Hematopoietic multipotent progenitor cell treated with erythropoietin and hydrocortisone succinate and interleukin-3 and kit ligand, for 17 days (in vitro differentiated cells): ENCODE measurements at regions not wholly inside any gene's neighbourhood (a gene's known extent, or its start where the extent isn't known, plus 50 kb on each side); places are given as distances from the start of the nearest gene placed in this dataset.

Experiments used
- DNase-seq: peaks from one replicate; pipeline ENCODE4 v3.0.0-alpha.2; 2015; ENCODE audit warnings: low spot score

GRCh38 chr13:44098559-44098958 lies 218.9 kb downstream of the LACC1 start:
- DNase-seq = no peak

- no peak for DNase-seq
Measured at GRCh38 chr13:44101347-44102083, 221.8 kb downstream of the LACC1 start.

GRCh38 chr13:44103429-44104196 lies 223.9 kb downstream of the LACC1 start:
- DNase-seq = no peak

- no peak for DNase-seq
Measured at GRCh38 chr13:44104197-44104490, 224.4 kb downstream of the LACC1 start.

- no peak for DNase-seq
Measured at GRCh38 chr13:44104969-44105368, 225.3 kb downstream of the LACC1 start.

- no peak for DNase-seq
Measured at GRCh38 chr13:44106266-44107152, 226.8 kb downstream of the LACC1 start.

GRCh38 chr13:44107357-44108121 lies 227.8 kb downstream of the LACC1 start:
- no peak for DNase-seq

- no peak for DNase-seq
Measured at GRCh38 chr13:44108331-44108858, 228.7 kb downstream of the LACC1 start.

GRCh38 chr13:44110091-44110621 lies 230.5 kb downstream of the LACC1 start:
- DNase-seq = no peak

GRCh38 chr13:44111701-44112100 lies 232.0 kb downstream of the LACC1 start:
- DNase-seq = no peak

GRCh38 chr13:44112700-44113329 lies 233.1 kb downstream of the LACC1 start:
- DNase-seq = no peak

- DNase-seq = no peak
Measured at GRCh38 chr13:44116562-44117332, 237.0 kb downstream of the LACC1 start.

- DNase-seq = no peak
Measured at GRCh38 chr13:44117351-44117750, 237.6 kb downstream of the LACC1 start.

- DNase-seq = no peak
Measured at GRCh38 chr13:44117816-44118215, 238.1 kb downstream of the LACC1 start.

GRCh38 chr13:44118881-44119280 lies 239.2 kb downstream of the LACC1 start:
- no peak for DNase-seq

GRCh38 chr13:44120043-44120442 lies 240.3 kb downstream of the LACC1 start:
- DNase-seq = no peak

- no peak for DNase-seq
Measured at GRCh38 chr13:44120849-44121755, 241.4 kb downstream of the LACC1 start.

- DNase-seq = no peak
Measured at GRCh38 chr13:44124352-44124751, 244.6 kb downstream of the LACC1 start.

- DNase-seq = no peak
Measured at GRCh38 chr13:44125943-44126469, 246.3 kb downstream of the LACC1 start.
